ENCODE measurements at regions not wholly inside any gene's neighbourhood (a gene's known extent, or its start where the extent isn't known, plus 50 kb on each side); places are given as distances from the start of the nearest gene placed in this dataset.

- TF ChIP-seq GATA3 (IDR thresholded peaks at IDR 0.05; ENCODE audit: low read depth, low read length) (no peak), GATA2 (IDR thresholded peaks at IDR 0.05; ENCODE audit: low read depth, low read length) (no peak)
Observed at GRCh38 chr18:29326214-29326613, 1149.3 kb upstream of the CDH2 start.

Data from SH-SY5Y (cell line).